Naive thymus-derived CD8-positive, alpha-beta T cell (primary cell): ENCODE measurements at regions not wholly inside any gene's neighbourhood (a gene's known extent, or its start where the extent isn't known, plus 50 kb on each side); places are given as distances from the start of the nearest gene placed in this dataset.
"Not testable (repeated sequence)": the region's sequence is repeated elsewhere in the genome, so short reads cannot be mapped to it uniquely, and the experiment has no call there.

ENCODE experiments used
- ATAC-seq, 2 donors: fragments of 150-1000 bp; cut with Tn5 transposase in 1 of 2; sonication (Bioruptor Pico), chemical (Tn5 transposase) in 1 of 2; 1 replicate in 1 of 2; 2 replicates in 1 of 2; pipeline ENCODE4 v1.10.0; 2021; ENCODE audit warnings: mild to moderate bottlenecking in 2 of 2, moderate library complexity in 2 of 2
- POLR2A ChIA-PET: fragments of 350-600 bp; sonication (Branson Sonifier 250); formaldehyde crosslinking; loops from one replicate; lab custom pipeline; 2021; ENCODE audit warnings: antibody characterized with exemption; lab: Charles Lee
- DNase-seq, 10 donors: peaks; one replicate each; pipeline versions ENCODE4 v3.0.0 to v3.0.0-alpha.2; 2020 to 2022
- H3K27ac Mint-ChIP-seq, 10 donors: one replicate each; pipeline ENCODE4 v1.8.0; 2020 to 2022; ENCODE audit warnings: mild to moderate bottlenecking in 10 of 10, mixed read lengths in 10 of 10, moderate library complexity in 4 of 10, inconsistent platforms in 1 of 10
- H3K27me3 Mint-ChIP-seq, 5 donors: one replicate each; pipeline ENCODE4 v1.8.0; 2021 to 2022; ENCODE audit warnings: mixed read lengths in 5 of 5
- H3K36me3 Mint-ChIP-seq, 3 donors: one replicate each; pipeline ENCODE4 v1.8.0; 2020 to 2022; ENCODE audit warnings: mixed read lengths in 3 of 3, mild to moderate bottlenecking in 2 of 3, inconsistent platforms in 1 of 3
- H3K4me1 Mint-ChIP-seq, 4 donors: one replicate each; pipeline ENCODE4 v1.8.0; 2021 to 2022; ENCODE audit warnings: mixed read lengths in 4 of 4
- H3K4me3 Mint-ChIP-seq, 10 donors: one replicate each; pipeline ENCODE4 v1.8.0; 2020 to 2022; ENCODE audit warnings: mild to moderate bottlenecking in 10 of 10, mixed read lengths in 10 of 10, moderate library complexity in 6 of 10, inconsistent platforms in 1 of 10
- H3K9me3 Mint-ChIP-seq, 9 donors: one replicate each; pipeline ENCODE4 v1.8.0; 2020 to 2022; ENCODE audit warnings: mixed read lengths in 9 of 9, mild to moderate bottlenecking in 3 of 9, inconsistent platforms in 1 of 9, moderate library complexity in 1 of 9

DNA sequence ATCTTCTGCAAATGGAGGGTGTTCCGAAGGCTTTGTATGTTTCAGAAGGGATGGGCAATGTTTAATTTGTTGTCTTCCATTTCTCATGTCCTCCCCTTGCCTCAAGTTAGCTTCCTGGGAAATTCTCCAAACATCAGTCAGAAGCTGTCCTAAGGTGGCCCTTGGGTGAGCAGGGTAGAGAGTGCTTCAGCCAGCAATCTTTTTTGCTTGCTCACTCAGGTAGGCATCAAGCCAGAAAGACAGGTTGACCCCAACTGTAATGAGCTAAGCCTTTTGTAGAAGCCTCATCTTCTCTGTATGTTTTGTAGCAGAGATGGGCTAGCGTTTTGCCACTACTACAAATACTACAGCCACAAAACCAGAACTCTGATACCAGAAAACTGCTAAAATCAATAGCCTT lies 321.5 kb upstream of the FAM78B start:
- ATAC-seq = no peak
- Mint-ChIP-seq H3K4me1 (peaks cover 5 to 27% (median 17%) of the 10 kb centered on the region in 4 donors), H3K27ac (peak overlapping the region in 2 of 10 donors; percentile 72 to 78), H3K36me3 (no peaks in the 10 kb centered on the region), H3K4me3 (peak overlapping the region in 3 of 10 donors; percentile 30 to 64 (median 39)), H3K27me3 (no peaks in the 10 kb centered on the region), H3K9me3 (peaks cover 0 to 5% (median 0%) of the 10 kb centered on the region in 9 donors)
- DNase-seq = no peak
- POLR2A ChIA-PET = no interaction called here

DNA sequence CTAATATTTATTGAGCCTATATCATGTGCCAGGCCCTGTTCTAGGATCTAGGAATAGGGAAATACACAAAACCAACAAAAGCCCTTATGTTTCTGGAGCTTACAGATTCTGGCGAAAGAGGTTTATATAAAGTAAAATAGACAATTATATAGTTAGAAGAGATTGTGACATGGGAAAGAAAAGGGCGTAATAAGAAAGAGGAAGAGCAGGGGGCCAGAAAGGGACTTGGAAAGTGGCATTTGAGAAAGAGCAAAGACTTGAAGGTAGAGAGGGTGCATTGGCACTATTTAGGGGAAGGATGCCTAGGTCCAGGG lies 322.5 kb upstream of the FAM78B start:
- H3K9me3 Mint-ChIP-seq = peaks cover 0 to 5% (median 0%) of the 10 kb centered on the region in 9 donors
- DNase-seq = no peak
- POLR2A ChIA-PET = interaction anchor here (0.6 kb wide), 1 partner anchor 601 kb away, joined by 3 read pairs; no protein-coding TSS in a partner anchor
- H3K4me1 Mint-ChIP-seq = peaks cover 5 to 27% (median 17%) of the 10 kb centered on the region in 4 donors
- no peaks in the 10 kb centered on the region for H3K27me3 Mint-ChIP-seq
- ATAC-seq = no peak
- no peak overlapping the region for H3K4me3 Mint-ChIP-seq
- H3K36me3 Mint-ChIP-seq = no peaks in the 10 kb centered on the region
- no peak overlapping the region for H3K27ac Mint-ChIP-seq

DNA sequence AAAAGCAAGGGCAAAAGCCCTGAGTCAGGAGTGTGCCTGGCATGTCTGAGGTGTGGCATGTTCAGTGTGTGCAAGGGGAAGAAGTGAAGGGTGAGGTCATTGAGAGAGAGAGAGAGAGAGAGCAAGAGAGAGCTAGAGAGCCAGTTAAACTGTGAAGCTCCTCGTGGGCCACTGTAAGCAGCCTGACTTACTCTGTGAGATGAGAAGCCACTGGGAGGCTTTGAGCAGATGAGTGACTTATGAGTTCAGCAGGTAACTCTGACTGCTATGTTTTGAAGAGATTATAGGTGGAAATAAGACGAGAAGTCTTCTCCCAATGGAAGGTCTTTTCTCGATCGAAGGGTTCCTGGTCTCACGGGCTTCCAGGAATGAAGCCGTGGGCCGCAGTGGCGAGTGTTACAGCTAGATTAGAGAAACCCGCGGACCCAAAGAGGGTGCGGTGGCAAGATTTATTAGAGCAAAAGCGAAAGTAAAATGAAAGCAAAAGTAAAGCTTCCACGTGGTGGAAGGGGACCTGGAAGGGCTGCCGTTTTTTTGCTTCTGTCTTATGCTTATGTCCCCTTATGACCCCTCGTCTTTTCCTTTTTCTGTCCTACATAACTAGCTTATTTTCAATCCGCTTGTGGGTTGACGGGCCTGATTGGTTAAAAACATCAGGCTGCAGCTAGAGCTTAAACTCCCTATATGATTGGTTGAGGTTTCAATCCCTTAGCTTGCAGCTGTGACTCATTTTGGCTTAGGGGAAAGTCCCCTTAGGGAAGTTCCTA lies 323.1 kb upstream of the FAM78B start:
- Mint-ChIP-seq H3K27ac (no peak overlapping the region), H3K27me3 (peaks cover 0 to under 1% (median 0%) of the 10 kb centered on the region in 5 donors), H3K9me3 (peaks cover 0 to 6% (median 0%) of the 10 kb centered on the region in 9 donors), H3K4me1 (peaks cover 5 to 27% (median 17%) of the 10 kb centered on the region in 4 donors), H3K4me3 (no peak overlapping the region), H3K36me3 (no peaks in the 10 kb centered on the region)
- POLR2A ChIA-PET = interaction anchor here (1.1 to 1.2 kb wide), 2 partner anchors 11 to 349 kb away, joined by 3 read pairs; partner anchors contain the start of gene POGK
- peak; percentile 5 to 69 (median 43) for DNase-seq
- peak; percentile 87 to 88 for ATAC-seq

DNA sequence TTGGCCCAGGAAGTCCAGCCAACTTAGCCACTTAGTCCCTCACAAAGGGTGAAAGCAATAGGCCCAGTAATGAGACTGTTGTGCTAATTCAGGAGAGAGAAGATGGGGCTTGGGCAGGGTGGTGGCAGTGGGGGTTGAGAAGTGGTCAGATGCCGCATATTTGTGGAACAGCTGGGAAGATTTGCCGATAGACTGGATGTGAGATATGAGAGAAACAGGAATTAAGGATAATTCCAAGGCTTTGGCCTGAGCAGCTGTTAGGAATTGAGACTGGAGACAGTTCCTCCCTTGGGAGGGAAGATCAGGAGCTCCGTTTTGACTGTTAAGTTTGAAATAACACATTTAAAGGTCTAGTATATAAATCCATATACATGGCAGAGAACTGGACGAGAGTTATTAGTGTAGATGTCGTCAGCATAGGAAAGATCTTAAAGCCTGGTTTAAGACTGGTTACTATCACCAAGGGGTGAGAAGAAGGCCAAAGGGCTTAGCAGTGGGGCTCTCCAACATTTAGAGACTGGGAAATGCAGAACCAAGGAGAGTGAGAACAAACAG lies 323.7 kb upstream of the FAM78B start:
- Mint-ChIP-seq H3K27ac (no peak overlapping the region), H3K4me1 (peaks cover 5 to 27% (median 17%) of the 10 kb centered on the region in 4 donors), H3K36me3 (no peaks in the 10 kb centered on the region), H3K27me3 (peaks cover 0 to 1% (median 0%) of the 10 kb centered on the region in 5 donors), H3K4me3 (no peak overlapping the region), H3K9me3 (peaks cover 0 to 7% (median 0%) of the 10 kb centered on the region in 9 donors)
- POLR2A ChIA-PET = interaction anchor here (1.1 to 1.2 kb wide), 2 partner anchors 11 to 348 kb away, joined by 3 read pairs; partner anchors contain the start of gene POGK
- no peak for ATAC-seq
- no peak for DNase-seq

DNA sequence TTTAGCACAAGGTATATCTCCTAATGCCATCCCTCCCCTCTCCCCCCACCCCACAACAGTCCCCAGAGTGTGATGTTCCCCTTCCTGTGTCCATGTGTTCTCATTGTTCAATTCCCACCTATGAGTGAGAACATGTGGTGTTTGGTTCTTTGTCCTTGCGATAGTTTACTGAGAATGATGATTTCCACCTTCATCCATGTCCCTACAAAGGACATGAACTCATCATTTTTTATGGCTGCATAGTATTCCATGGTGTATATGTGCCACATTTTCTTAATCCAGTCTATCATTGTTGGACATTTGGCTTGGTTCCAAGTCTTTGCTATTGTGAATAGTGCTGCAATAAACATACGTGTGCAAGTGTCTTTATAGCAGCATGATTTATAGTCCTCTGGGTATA lies 327.0 kb upstream of the FAM78B start:
- peaks cover 0 to 11% (median 4%) of the 10 kb centered on the region in 9 donors for H3K9me3 Mint-ChIP-seq
- H3K27ac Mint-ChIP-seq, H3K4me1 Mint-ChIP-seq, ATAC-seq, POLR2A ChIA-PET, H3K36me3 Mint-ChIP-seq, H3K4me3 Mint-ChIP-seq, DNase-seq: not testable (repeated sequence)
- peaks cover 2 to 16% (median 4%) of the 10 kb centered on the region in 5 donors for H3K27me3 Mint-ChIP-seq

DNA sequence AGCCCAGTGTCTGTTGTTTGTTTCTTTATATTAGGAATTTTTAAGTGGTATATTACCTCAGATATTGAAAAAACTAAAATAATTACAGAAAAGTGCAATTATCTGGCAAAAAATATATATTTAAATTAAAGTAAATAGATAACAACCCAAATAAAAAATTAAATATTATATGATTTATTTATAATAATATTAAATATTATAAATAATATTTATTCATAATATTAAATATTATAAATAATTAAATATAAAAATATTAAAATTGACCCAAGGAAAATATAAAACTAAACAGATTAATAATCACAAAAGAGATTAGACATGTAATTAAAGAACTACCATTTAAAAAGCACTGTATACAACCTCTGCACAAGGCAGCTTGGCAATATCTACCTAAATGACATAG lies 331.9 kb upstream of the POGK start:
- H3K4me3 Mint-ChIP-seq = no peak overlapping the region
- no peak overlapping the region for H3K27ac Mint-ChIP-seq
- H3K9me3 Mint-ChIP-seq = peaks cover 0 to 7% (median 0%) of the 10 kb centered on the region in 9 donors
- no peaks in the 10 kb centered on the region for H3K4me1 Mint-ChIP-seq
- peaks cover 0 to 4% (median 3%) of the 10 kb centered on the region in 5 donors for H3K27me3 Mint-ChIP-seq
- DNase-seq (no peak), ATAC-seq (no peak)
- no peaks in the 10 kb centered on the region for H3K36me3 Mint-ChIP-seq
- POLR2A ChIA-PET = no interaction called here

DNA sequence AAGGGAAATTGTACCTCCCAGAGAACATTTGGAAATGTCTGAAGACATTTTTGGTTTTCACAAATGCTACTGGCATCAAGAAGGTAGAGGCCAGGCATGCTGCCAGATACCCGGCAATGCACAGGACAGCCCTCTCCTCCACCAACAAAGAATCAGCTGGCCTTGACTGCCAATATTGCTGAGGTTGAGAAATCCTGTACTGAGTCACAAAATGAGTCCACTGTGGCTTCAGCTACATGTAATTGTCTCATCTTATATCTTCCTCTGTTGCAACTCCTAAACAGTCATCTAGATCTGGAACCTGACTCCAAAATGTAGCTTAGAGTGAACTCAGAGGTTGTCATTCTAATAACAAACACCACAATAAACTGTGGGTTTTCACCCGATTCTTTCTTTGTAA lies 327.5 kb upstream of the POGK start:
- peaks cover 0 to 13% (median 3%) of the 10 kb centered on the region in 5 donors for H3K27me3 Mint-ChIP-seq
- ATAC-seq (no peak), DNase-seq (no peak)
- peaks cover 0 to 6% (median 0%) of the 10 kb centered on the region in 3 donors for H3K36me3 Mint-ChIP-seq
- no peaks in the 10 kb centered on the region for H3K4me1 Mint-ChIP-seq
- no peak overlapping the region for H3K27ac Mint-ChIP-seq
- peaks cover 0 to 8% (median 2%) of the 10 kb centered on the region in 9 donors for H3K9me3 Mint-ChIP-seq
- no peak overlapping the region for H3K4me3 Mint-ChIP-seq
- POLR2A ChIA-PET = no interaction called here

DNA sequence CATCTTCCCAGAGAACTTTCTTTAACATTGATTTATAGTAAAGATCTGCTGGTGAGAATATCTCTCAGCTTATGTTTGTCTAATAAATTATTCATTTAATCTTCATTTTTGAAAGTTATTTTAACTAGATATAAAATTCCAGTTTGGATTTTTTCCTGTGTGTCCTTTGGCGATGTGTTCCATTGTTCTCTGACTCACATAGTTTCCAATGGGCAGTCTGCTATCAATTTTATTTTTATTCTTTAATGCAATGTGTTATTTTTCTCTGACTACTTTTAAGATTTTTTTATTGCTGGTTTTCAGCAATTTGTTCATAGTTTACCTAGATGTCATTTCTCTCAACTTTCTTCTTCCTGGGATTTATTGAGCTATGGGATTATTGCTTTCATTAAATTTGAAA lies 325.2 kb upstream of the POGK start:
- POLR2A ChIA-PET = no interaction called here
- Mint-ChIP-seq H3K27me3 (peaks cover 0 to 14% (median 7%) of the 10 kb centered on the region in 5 donors), H3K4me1 (no peaks in the 10 kb centered on the region), H3K36me3 (peaks cover 0 to 6% (median 0%) of the 10 kb centered on the region in 3 donors), H3K9me3 (peaks cover 0 to 8% (median 2%) of the 10 kb centered on the region in 9 donors), H3K4me3 (no peak overlapping the region), H3K27ac (no peak overlapping the region)
- ATAC-seq = no peak
- DNase-seq = no peak

DNA sequence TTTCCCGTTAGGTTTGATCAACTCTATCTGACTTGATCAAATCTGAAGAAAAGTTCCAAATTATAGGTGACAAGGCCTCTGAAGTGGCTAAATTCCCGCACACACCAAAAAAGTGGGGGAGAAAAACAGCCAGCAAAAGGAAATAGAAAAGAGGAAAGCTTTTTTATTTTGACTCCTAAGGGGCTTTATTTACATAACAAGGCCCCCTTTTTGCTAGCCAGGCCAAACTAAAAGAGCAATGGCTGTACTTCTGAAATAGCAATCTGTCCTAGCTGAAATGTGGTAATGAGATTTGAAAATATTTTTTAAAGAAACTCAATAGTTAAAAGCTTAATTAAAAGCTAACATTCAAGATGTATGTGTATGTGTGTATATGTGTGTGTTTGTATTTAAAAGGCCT lies 311.5 kb upstream of the POGK start:
- Mint-ChIP-seq H3K9me3 (peaks cover 0 to 13% (median 5%) of the 10 kb centered on the region in 9 donors), H3K4me3 (no peak overlapping the region), H3K4me1 (no peaks in the 10 kb centered on the region), H3K36me3 (peaks cover 0 to 3% (median 0%) of the 10 kb centered on the region in 3 donors), H3K27me3 (peaks cover 0 to 15% (median 6%) of the 10 kb centered on the region in 5 donors), H3K27ac (no peak overlapping the region)
- ATAC-seq (no peak), DNase-seq (no peak)
- POLR2A ChIA-PET = no interaction called here

DNA sequence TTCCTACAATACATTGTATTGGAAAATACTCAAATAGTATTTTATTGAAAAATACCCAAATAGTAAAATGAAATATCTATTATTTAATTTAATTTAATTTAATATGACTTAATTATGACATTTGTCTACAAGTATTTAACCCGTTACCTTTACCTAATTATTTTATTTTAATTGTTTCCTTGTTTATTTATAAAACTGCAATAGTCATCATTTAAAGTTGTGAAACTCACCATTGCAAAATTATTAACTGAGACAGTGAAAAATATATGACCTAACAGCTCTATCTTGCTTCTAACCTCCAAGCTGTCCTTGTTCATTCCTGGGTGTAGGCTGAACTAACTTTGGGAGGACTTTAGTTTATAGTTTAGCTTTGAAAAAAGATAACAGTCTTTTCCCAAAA lies 300.6 kb upstream of the POGK start:
- POLR2A ChIA-PET = no interaction called here
- peaks cover 0 to 10% (median 0%) of the 10 kb centered on the region in 3 donors for H3K36me3 Mint-ChIP-seq
- H3K4me1 Mint-ChIP-seq = no peaks in the 10 kb centered on the region
- peaks cover 0 to 25% (median 3%) of the 10 kb centered on the region in 9 donors for H3K9me3 Mint-ChIP-seq
- ATAC-seq (no peak), DNase-seq (no peak)
- H3K27me3 Mint-ChIP-seq = peaks cover 3 to 16% (median 7%) of the 10 kb centered on the region in 5 donors
- H3K27ac Mint-ChIP-seq = no peak overlapping the region
- H3K4me3 Mint-ChIP-seq = no peak overlapping the region

DNA sequence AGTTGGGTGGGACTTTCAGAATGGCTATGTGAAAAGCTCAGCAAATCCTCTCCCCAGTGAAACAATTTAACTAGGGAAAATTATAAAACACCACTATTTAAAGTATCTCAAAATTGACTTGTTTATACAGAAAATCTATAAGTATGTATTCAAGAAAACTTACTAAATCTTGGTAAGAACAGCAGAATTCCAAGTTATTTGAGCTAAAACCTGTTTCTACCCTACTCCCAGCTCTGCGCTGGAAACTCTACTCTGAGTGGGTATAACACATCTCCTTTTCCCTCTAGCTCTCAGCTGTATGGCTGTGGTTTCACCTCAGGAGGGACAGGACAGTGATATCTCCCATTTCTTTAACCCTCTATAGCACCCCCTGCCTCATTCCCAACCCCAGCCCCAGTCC lies 295.2 kb upstream of the POGK start:
- H3K27me3 Mint-ChIP-seq = peaks cover 2 to 19% (median 8%) of the 10 kb centered on the region in 5 donors
- H3K27ac Mint-ChIP-seq = no peak overlapping the region
- H3K4me3 Mint-ChIP-seq = no peak overlapping the region
- H3K4me1 Mint-ChIP-seq = no peaks in the 10 kb centered on the region
- ATAC-seq = no peak
- H3K36me3 Mint-ChIP-seq = no peaks in the 10 kb centered on the region
- DNase-seq = no peak
- POLR2A ChIA-PET = no interaction called here
- peaks cover 0 to 24% (median 17%) of the 10 kb centered on the region in 9 donors for H3K9me3 Mint-ChIP-seq

DNA sequence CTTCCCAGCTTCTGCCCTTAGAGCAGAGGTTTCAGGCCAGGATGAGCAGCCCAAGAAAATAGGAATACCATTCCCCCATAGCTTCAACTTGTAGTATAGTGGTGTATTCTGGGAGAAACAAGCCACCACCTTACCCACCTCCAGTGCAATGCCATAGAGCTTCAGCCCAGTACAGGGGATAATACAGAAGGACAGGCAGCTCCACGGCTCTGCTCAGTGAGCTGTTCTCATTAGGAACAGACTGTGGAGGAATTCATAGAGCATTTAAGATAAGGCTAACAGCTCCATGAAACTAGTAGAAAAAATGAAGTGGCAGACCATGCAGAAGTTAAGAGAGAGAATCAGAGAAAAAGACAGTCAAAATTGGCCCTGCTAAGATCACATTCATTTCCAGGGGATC lies 294.7 kb upstream of the POGK start:
- Mint-ChIP-seq H3K4me3 (no peak overlapping the region), H3K4me1 (no peaks in the 10 kb centered on the region), H3K27me3 (peaks cover 2 to 24% (median 9%) of the 10 kb centered on the region in 5 donors), H3K27ac (no peak overlapping the region), H3K36me3 (peaks cover 0 to 5% (median 0%) of the 10 kb centered on the region in 3 donors), H3K9me3 (peaks cover 0 to 29% (median 21%) of the 10 kb centered on the region in 9 donors)
- POLR2A ChIA-PET = no interaction called here
- ATAC-seq = no peak
- no peak for DNase-seq

DNA sequence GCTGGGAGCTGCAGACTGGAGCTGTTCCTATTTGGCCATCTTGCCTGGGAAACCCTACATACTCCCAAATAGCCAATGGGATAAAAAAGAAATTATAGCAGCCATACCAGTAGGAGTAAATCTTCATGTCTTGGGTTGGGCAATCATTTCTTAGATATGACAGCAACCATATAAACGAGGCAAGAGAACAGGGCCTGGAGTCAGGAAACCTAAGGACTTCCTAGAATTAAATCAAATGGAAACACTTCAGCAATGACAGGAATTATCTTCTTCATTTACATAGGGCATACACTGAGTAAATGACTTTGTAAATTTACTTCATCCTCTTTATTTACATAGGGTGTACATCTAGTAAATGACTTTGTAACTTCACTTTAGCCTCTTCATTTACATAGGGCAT lies 286.6 kb upstream of the POGK start:
- Mint-ChIP-seq H3K36me3 (peaks cover 0 to 24% (median 0%) of the 10 kb centered on the region in 3 donors), H3K27ac (no peak overlapping the region), H3K4me1 (no peaks in the 10 kb centered on the region), H3K9me3 (peaks cover 0 to 44% (median 29%) of the 10 kb centered on the region in 9 donors), H3K4me3 (no peak overlapping the region), H3K27me3 (peaks cover 8 to 31% (median 15%) of the 10 kb centered on the region in 5 donors)
- DNase-seq (no peak), ATAC-seq (no peak)
- POLR2A ChIA-PET = no interaction called here
